Panc1 (cell line): ENCODE measurements at regions not wholly inside any gene's neighbourhood (a gene's known extent, or its start where the extent isn't known, plus 50 kb on each side); places are given as distances from the start of the nearest gene placed in this dataset.

Experiments
- ATAC-seq: fragments of 200-7000 bp; cut with Tn5 transposase; 2 replicates; pipeline ENCODE4 v1.9.1; 2020; ENCODE audit warnings: mild to moderate bottlenecking, moderate library complexity
- BruUV-seq: library from RNA; stranded (reverse); fragments of 400-500 nt; replicated peaks from 2 replicates; lab custom pipeline; 2021; lab: Mats Ljungman, UMichigan
- CTCF ChIA-PET: fragments of 300-600 bp; sonication (Branson Sonifier 250); formaldehyde crosslinking; loops from one replicate; lab custom pipeline; 2022; ENCODE audit warnings: antibody characterized with exemption; lab: Charles Lee
- POLR2A ChIA-PET: fragments of 300-600 bp; sonication (Branson Sonifier 250); formaldehyde crosslinking; loops from one replicate; lab custom pipeline; 2022; ENCODE audit warnings: antibody characterized with exemption; lab: Charles Lee
- DNase-seq: peaks from one replicate; pipeline ENCODE4 v3.0.0-alpha.2; 2010; ENCODE audit warnings: low read depth, low spot score
- H3K27ac ChIP-seq: 2 replicates; pipeline ENCODE4 v1.5.1; 2011; ENCODE audit warnings: mild to moderate bottlenecking, low read length, inconsistent platforms
- H3K27me3 ChIP-seq: fragments of 200-500 bp; sonication (Bioruptor generic); 2 replicates; pipeline ENCODE4 v1.6.0; 2014; ENCODE audit warnings: low read length, inconsistent platforms; ENCODE audit not compliant: control insufficient read depth, insufficient read depth
- H3K36me3 ChIP-seq: fragments of 200-500 bp; sonication (Bioruptor generic); 2 replicates; pipeline ENCODE4 v1.5.1; 2014; ENCODE audit warnings: inconsistent platforms, mild to moderate bottlenecking, low read length, moderate library complexity; ENCODE audit not compliant: control insufficient read depth, insufficient read depth
- H3K4me1 ChIP-seq: 2 replicates; pipeline ENCODE4 v1.5.1; 2011; ENCODE audit warnings: inconsistent platforms, mild to moderate bottlenecking, low read length, moderate library complexity; ENCODE audit not compliant: control insufficient read depth, insufficient read depth
- H3K4me3 ChIP-seq, 2 experiments: 2 replicates each; pipeline ENCODE4 v1.5.1; 2011 to 2012; ENCODE audit warnings: low read depth in 2 of 2, low read length in 2 of 2, mild to moderate bottlenecking in 2 of 2, inconsistent platforms in 1 of 2, moderate library complexity in 1 of 2
- H3K9me3 ChIP-seq: fragments of 200-500 bp; sonication (Bioruptor generic); 2 replicates; pipeline ENCODE4 v1.5.1; 2014; ENCODE audit warnings: low read depth, mild to moderate bottlenecking, inconsistent platforms, low read length, moderate library complexity; ENCODE audit not compliant: control insufficient read depth, insufficient read depth
- CTCF ChIP-seq: fragments of 450-650 bp; IDR thresholded peaks from 2 replicates; pipeline ENCODE4 v1.5.1; 2017; ENCODE audit warnings: mild to moderate bottlenecking
- POLR2AphosphoS5 ChIP-seq: IDR thresholded peaks from 2 replicates; pipeline ENCODE4 v1.6.1; 2012; ENCODE audit warnings: mild to moderate bottlenecking, low read depth, low read length, moderate library complexity
- REST ChIP-seq, 2 experiments: IDR thresholded peaks; 2 replicates each; pipeline ENCODE4 v1.6.1; 2011 to 2012; ENCODE audit warnings: low read depth in 2 of 2, control low read depth in 1 of 2, low read length in 1 of 2, mild to moderate bottlenecking in 1 of 2, moderate library complexity in 1 of 2; ENCODE audit not compliant: insufficient read depth in 1 of 2
- SIN3A ChIP-seq: IDR thresholded peaks from 2 replicates; pipeline ENCODE4 v1.6.1; 2012; ENCODE audit warnings: low read depth, mild to moderate bottlenecking, low read length, moderate library complexity, borderline replicate concordance; ENCODE audit not compliant: insufficient read depth
- TCF7L2 ChIP-seq: IDR thresholded peaks from 2 replicates; pipeline ENCODE4 v1.6.1; 2011; ENCODE audit warnings: mild to moderate bottlenecking, low read depth, low read length, inconsistent platforms
- in situ Hi-C: cut with HindIII; loops from 2 replicates; pipeline ENCODE4 v1.10.0; 2016; ENCODE audit warnings: low sequenced_read_pairs, low pct_unique_long_range_greater_than_20kb
- intact Hi-C: fragments of 100-400 bp; cut with micrococcal nuclease; formaldehyde crosslinking; loops from one replicate; pipeline ENCODE4 v1.10.0; 2022; ENCODE audit not compliant: unreplicated experiment

DNA sequence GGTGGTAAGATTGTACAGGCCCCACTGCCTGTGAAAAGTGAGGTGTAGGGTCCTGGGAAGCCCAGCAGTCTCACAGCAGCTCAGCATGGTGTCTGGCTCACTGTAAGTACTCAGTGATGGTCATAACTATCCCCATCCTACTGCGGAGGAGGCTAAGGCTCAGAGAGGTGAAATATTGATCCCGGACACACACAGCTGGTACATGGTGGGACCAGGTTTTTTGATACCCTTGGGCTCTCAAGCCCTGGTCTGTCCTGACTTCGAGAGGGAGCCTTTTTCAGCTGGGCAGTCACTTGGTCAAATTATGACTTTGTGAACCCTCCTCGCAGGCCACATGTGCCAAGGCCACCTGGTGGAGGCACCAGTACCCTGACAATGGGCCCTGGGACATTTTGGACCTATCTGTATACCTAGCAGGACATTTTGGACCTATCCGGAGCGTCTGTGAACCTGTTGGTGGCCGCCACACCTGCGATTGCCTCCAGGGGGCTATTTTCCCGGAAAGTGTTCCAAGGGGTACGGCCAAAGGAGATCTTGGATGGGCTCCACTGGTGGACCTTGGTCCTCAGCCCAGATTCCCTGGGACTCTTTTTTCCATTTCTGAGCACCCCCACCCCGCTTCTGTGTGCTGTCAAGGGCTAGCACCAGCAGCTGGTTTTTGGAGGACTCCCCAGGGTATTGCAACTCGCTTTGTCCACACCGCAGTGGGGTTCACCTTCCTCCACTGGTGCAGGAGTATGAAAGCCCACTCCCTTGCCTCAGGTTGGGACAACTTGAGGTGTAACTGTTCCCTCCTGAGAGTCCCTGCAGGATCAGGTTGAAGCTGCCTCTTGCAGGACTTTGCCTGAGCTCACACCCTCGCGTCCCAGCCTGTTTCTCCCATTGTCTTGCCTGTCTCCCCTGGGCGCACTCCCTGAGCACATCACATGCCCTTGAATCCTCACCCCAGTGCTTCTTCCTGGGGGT, 83.6 kb upstream of the NKD1 start:
- ChIA-PET CTCF (interaction anchor here (0.6 kb wide), 1 partner anchor 59 kb away, joined by 4 read pairs; no protein-coding TSS in a partner anchor), POLR2A (no interaction called here)
- no peak for TF ChIP-seq TCF7L2
- no peak for TF ChIP-seq SIN3A
- TF ChIP-seq POLR2AphosphoS5, result no peak
- no peak for TF ChIP-seq REST (IDR thresholded peaks at IDR 0.05; ENCODE audit: insufficient read depth in 1 of 2, low read depth in 2 of 2, low read length in 1 of 2)
- TF ChIP-seq CTCF, result no peak
- peaks cover 3% of the 10 kb centered on the region; the same call in 1 of the 2 replicates for H3K27me3 ChIP-seq
- H3K27ac ChIP-seq, result no peak overlapping the region
- DNase-seq (no peak), ATAC-seq (no peak)
- intact Hi-C loops, result no loop called here
- BruUV-seq, result no TSS peak
- no peaks in the 10 kb centered on the region for H3K9me3 ChIP-seq
- no peak overlapping the region for H3K4me3 ChIP-seq
- in situ Hi-C loops, result no loop called here
- H3K4me1 ChIP-seq, result no peaks in the 10 kb centered on the region
- no peaks in the 10 kb centered on the region for H3K36me3 ChIP-seq

GRCh38 chr16:50463581-50464324, 84.4 kb upstream of the NKD1 start:
- POLR2A ChIA-PET, result no interaction called here
- no peaks in the 10 kb centered on the region for H3K9me3 ChIP-seq
- no peak for DNase-seq
- TF ChIP-seq CTCF (no peak), SIN3A (no peak), REST (IDR thresholded peaks at IDR 0.05; ENCODE audit: insufficient read depth in 1 of 2, low read depth in 2 of 2, low read length in 1 of 2) (no peak), TCF7L2 (no peak), POLR2AphosphoS5 (no peak)
- H3K4me3 ChIP-seq, result no peak overlapping the region
- peaks cover 5% of the 10 kb centered on the region; the same call in 1 of the 2 replicates for H3K27me3 ChIP-seq
- in situ Hi-C loops, result no loop called here
- no TSS peak for BruUV-seq
- ATAC-seq, result no peak
- intact Hi-C loops, result no loop called here
- no peaks in the 10 kb centered on the region for H3K36me3 ChIP-seq
- H3K27ac ChIP-seq, result no peak overlapping the region
- H3K4me1 ChIP-seq, result no peaks in the 10 kb centered on the region
- CTCF ChIA-PET, result no interaction called here
